ENCODE measurements at regions not wholly inside any gene's neighbourhood (a gene's known extent, or its start where the extent isn't known, plus 50 kb on each side); places are given as distances from the start of the nearest gene placed in this dataset.

DNA sequence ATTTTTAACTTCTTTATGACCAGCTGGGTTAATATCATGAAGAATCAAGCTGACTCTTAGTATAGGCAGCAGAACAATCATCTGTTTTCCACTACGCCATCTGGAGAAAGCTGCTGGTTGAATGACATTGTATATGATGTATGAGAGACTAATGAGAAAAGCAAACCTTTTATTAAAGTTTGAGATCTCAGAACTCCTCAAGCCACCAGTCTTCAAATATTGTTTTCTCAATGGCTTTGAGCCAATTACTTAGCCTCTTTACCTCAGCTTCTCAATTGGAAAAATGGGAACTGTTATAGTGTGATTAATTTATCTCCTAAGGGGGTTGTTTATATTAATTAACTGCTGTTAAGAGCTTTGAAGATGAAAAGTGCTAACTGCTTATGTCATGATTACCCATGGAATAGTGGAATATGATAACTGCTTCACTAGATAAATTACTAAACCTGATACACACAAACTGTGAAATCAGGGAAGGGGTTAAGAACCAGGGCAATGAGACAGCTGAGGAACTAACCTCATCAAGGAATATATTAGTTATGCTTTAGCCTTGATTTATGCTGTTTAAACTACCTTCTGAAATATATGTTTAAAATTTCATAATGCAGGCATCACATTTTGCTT is 330.1 kb downstream of the SOX2 start:
- ChIA-PET CTCF (no interaction called here), POLR2A (no interaction called here)
- FAIRE-seq (no peak), DNase-seq (ENCODE audit: low read depth, low spot score) (no peak)
- Histone ChIP-seq H3K9me1 (replicated peaks; ENCODE audit: control insufficient read depth, extremely low read depth, insufficient read depth, low read length) (no peaks in the 10 kb centered on the region), H3K4me1 (ENCODE audit: control insufficient read depth, extremely low read depth, insufficient read depth, low read length) (no peaks in the 10 kb centered on the region), H4K20me1 (replicated peaks; ENCODE audit: control insufficient read depth, extremely low read depth, insufficient read depth, low read length) (no peaks in the 10 kb centered on the region), H3K27me3 (ENCODE audit: control insufficient read depth in 2 of 2, insufficient read depth in 2 of 2, low read length in 2 of 2) (no peaks in the 10 kb centered on the region), H3K4me3 (replicated peaks in 1 of 3; ENCODE audit: insufficient read depth in 1 of 3, low read depth in 1 of 3, low read length in 3 of 3) (no peak overlapping the region), H3K36me3 (ENCODE audit: control insufficient read depth in 2 of 2, extremely low read depth in 1 of 2, insufficient read depth in 2 of 2, low read length in 2 of 2) (no peaks in the 10 kb centered on the region), H2AFZ (ENCODE audit: low read depth, low read length) (no peak overlapping the region), H3K27ac (ENCODE audit: insufficient read depth, low read depth, low read length) (no peak overlapping the region), H3K4me2 (ENCODE audit: insufficient read depth, low read length) (no peak overlapping the region), H3K9me3 (replicated peaks; ENCODE audit: control insufficient read depth, insufficient read depth, low read length) (no peaks in the 10 kb centered on the region), H3K9ac (replicated peaks; ENCODE audit: extremely low read depth, insufficient read depth, low read length) (no peak overlapping the region), H3K79me2 (ENCODE audit: control insufficient read depth, insufficient read depth, low read length) (no peaks in the 10 kb centered on the region)
- TF ChIP-seq, protein P1, sequence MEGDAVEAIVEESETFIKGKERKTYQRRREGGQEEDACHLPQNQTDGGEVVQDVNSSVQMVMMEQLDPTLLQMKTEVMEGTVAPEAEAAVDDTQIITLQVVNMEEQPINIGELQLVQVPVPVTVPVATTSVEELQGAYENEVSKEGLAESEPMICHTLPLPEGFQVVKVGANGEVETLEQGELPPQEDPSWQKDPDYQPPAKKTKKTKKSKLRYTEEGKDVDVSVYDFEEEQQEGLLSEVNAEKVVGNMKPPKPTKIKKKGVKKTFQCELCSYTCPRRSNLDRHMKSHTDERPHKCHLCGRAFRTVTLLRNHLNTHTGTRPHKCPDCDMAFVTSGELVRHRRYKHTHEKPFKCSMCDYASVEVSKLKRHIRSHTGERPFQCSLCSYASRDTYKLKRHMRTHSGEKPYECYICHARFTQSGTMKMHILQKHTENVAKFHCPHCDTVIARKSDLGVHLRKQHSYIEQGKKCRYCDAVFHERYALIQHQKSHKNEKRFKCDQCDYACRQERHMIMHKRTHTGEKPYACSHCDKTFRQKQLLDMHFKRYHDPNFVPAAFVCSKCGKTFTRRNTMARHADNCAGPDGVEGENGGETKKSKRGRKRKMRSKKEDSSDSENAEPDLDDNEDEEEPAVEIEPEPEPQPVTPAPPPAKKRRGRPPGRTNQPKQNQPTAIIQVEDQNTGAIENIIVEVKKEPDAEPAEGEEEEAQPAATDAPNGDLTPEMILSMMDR (IDR thresholded peaks at IDR 0.05; ENCODE audit: extremely low read depth in 1 of 2, insufficient read depth in 1 of 2, low read depth in 1 of 2, low read length in 2 of 2), result no peak
- TF ChIP-seq JUN (IDR thresholded peaks at IDR 0.05; ENCODE audit: borderline replicate concordance, insufficient read depth, insufficient read length, low read depth) (no peak), POLR2A (IDR thresholded peaks at IDR 0.05; ENCODE audit: low read depth, low read length) (no peak), EZH2 (IDR thresholded peaks at IDR 0.05; ENCODE audit: borderline replicate concordance, low read depth, low read length, severe bottlenecking) (no peak), FOS (IDR thresholded peaks at IDR 0.05; ENCODE audit: borderline replicate concordance, insufficient read depth, low read length) (no peak), GATA2 (IDR thresholded peaks at IDR 0.05; ENCODE audit: insufficient read depth, insufficient read length, low read depth, low read length) (no peak), MYC (IDR thresholded peaks at IDR 0.05; ENCODE audit: low read depth, low read length) (no peak), POLR2AphosphoS5 (IDR thresholded peaks at IDR 0.05; ENCODE audit: insufficient read depth, low read depth, low read length) (no peak)
- TF ChIP-seq, protein P2, sequence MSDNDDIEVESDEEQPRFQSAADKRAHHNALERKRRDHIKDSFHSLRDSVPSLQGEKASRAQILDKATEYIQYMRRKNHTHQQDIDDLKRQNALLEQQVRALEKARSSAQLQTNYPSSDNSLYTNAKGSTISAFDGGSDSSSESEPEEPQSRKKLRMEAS (IDR thresholded peaks at IDR 0.05; ENCODE audit: insufficient read depth, insufficient read length), result no peak
- intact Hi-C loops (cut with micrococcal nuclease), result no loop called here
- dilution Hi-C loops (cut with MboI; ENCODE audit: extremely low pct_ligation_motif_present, low sequenced_read_pairs), result no loop called here
- BruUV-seq (replicated peaks), result no TSS peak
